Right atrium auricular region (tissue), 2 donors: ENCODE measurements at regions not wholly inside any gene's neighbourhood (a gene's known extent, or its start where the extent isn't known, plus 50 kb on each side); places are given as distances from the start of the nearest gene placed in this dataset.
"Not testable (repeated sequence)": the region's sequence is repeated elsewhere in the genome, so short reads cannot be mapped to it uniquely, and the experiment has no call there.

Experiments used
- DNase-seq: peaks from one replicate; pipeline ENCODE4 v3.0.0-alpha.2; 2019; ENCODE audit warnings: low spot score
- H3K27ac ChIP-seq, 2 donors: fragments of 200-600 bp; sonication (generic); 1 replicate in 1 of 2; 2 replicates in 1 of 2; pipeline ENCODE4 v1.5.1; 2016 to 2019
- H3K27me3 ChIP-seq, 2 donors: fragments of 200-600 bp; sonication (generic); one replicate each; pipeline versions ENCODE4 v1.5.1 to v1.6.0; 2017 to 2019
- H3K36me3 ChIP-seq: fragments of 200-600 bp; sonication (generic); one replicate; pipeline ENCODE4 v1.5.1; 2016
- H3K4me1 ChIP-seq, 2 donors: fragments of 200-600 bp; sonication (generic); one replicate each; pipeline versions ENCODE4 v1.5.1 to v1.6.0; 2017 to 2019
- H3K4me3 ChIP-seq, 2 donors: fragments of 200-600 bp; sonication (generic); 1 replicate in 1 of 2; 2 replicates in 1 of 2; pipeline ENCODE4 v1.5.1; 2017 to 2019; ENCODE audit warnings: mild to moderate bottlenecking in 1 of 2, moderate library complexity in 1 of 2
- H3K9me3 ChIP-seq, 2 donors: fragments of 200-600 bp; sonication (generic); one replicate each; pipeline ENCODE4 v1.5.1; 2019
- TF ChIP-seq, protein P1 (sequence below), 2 donors: fragments of 200-600 bp; sonication (generic); IDR thresholded peaks; one replicate each; pipeline ENCODE4 v1.5.1; 2019; ENCODE audit warnings: antibody characterized with exemption in 2 of 2

DNA sequence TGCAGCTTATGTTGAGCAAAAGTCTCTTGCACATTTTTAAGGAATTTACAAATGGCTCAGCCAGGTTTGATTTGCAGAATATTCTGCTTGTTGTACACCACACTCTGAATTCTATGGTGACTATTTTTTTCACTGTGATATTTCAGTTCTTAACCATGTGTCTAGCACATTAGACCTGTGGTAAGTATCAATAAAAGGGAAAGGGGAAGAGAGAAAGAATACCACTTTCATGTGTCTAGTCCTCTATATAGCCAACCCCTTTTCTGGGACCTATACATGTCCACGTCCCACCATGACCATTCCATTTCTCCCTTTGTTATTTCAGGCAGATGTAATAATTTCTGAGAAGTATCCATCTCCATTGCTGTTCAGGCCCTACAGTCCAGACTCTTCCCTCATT, 121.3 kb upstream of the PNPLA4 start:
- TF ChIP-seq, protein P1, sequence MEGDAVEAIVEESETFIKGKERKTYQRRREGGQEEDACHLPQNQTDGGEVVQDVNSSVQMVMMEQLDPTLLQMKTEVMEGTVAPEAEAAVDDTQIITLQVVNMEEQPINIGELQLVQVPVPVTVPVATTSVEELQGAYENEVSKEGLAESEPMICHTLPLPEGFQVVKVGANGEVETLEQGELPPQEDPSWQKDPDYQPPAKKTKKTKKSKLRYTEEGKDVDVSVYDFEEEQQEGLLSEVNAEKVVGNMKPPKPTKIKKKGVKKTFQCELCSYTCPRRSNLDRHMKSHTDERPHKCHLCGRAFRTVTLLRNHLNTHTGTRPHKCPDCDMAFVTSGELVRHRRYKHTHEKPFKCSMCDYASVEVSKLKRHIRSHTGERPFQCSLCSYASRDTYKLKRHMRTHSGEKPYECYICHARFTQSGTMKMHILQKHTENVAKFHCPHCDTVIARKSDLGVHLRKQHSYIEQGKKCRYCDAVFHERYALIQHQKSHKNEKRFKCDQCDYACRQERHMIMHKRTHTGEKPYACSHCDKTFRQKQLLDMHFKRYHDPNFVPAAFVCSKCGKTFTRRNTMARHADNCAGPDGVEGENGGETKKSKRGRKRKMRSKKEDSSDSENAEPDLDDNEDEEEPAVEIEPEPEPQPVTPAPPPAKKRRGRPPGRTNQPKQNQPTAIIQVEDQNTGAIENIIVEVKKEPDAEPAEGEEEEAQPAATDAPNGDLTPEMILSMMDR (IDR thresholded peaks at IDR 0.05) = no peak
- no peak for DNase-seq
- H3K9me3 ChIP-seq = no peaks in the 10 kb centered on the region
- peak overlapping the region in 1 of 2 donors; percentile 1 for H3K27ac ChIP-seq
- no peaks in the 10 kb centered on the region for H3K27me3 ChIP-seq
- peaks cover 0 to 7% of the 10 kb centered on the region in 2 donors for H3K4me1 ChIP-seq
- no peak overlapping the region for H3K4me3 ChIP-seq
- no peaks in the 10 kb centered on the region for H3K36me3 ChIP-seq

DNA sequence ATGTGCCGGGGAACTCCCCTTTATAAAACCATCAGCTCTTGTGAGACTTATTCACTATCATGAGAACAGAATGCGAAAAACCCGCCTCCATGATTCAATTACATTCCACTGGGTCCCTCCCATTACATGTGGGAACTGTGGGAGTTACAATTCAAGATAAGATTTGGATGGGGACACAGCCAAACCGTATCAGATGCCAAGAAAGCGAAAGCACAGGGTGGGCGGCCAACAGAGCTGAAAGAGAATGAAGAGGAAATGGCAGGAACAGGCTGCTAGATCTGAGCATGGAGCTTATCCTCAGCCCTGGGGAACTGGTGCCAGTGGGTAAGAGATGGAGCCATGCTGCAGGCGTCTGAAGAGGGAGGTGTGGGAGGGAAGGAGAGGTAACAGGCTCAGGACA, 117.7 kb upstream of the PNPLA4 start:
- Histone ChIP-seq H3K4me3 (no peak overlapping the region), H3K9me3 (no peaks in the 10 kb centered on the region), H3K27me3 (no peaks in the 10 kb centered on the region), H3K4me1 (peaks cover 0 to 7% of the 10 kb centered on the region in 2 donors), H3K36me3 (no peaks in the 10 kb centered on the region), H3K27ac (no peak overlapping the region)
- TF ChIP-seq, protein P1 (IDR thresholded peaks at IDR 0.05) = no peak
- DNase-seq = no peak

- no peak overlapping the region for H3K27ac ChIP-seq
- H3K9me3 ChIP-seq = no peaks in the 10 kb centered on the region
- DNase-seq = no peak
- H3K4me1 ChIP-seq = peaks cover 0 to 7% of the 10 kb centered on the region in 2 donors
- no peaks in the 10 kb centered on the region for H3K27me3 ChIP-seq
- H3K36me3 ChIP-seq = no peaks in the 10 kb centered on the region
- no peak overlapping the region for H3K4me3 ChIP-seq
- TF ChIP-seq, protein P1 (IDR thresholded peaks at IDR 0.05) = no peak
Observed at GRCh38 chrX:8043546-8043945, 116.3 kb upstream of the PNPLA4 start.

GRCh38 chrX:8043121-8043520, 115.9 kb upstream of the PNPLA4 start:
- Histone ChIP-seq H3K36me3 (no peaks in the 10 kb centered on the region), H3K4me3 (no peak overlapping the region), H3K27ac (no peak overlapping the region), H3K4me1 (peaks cover 0 to 7% of the 10 kb centered on the region in 2 donors), H3K27me3 (no peaks in the 10 kb centered on the region), H3K9me3 (no peaks in the 10 kb centered on the region)
- TF ChIP-seq, protein P1 (IDR thresholded peaks at IDR 0.05) = no peak
- no peak for DNase-seq

DNA sequence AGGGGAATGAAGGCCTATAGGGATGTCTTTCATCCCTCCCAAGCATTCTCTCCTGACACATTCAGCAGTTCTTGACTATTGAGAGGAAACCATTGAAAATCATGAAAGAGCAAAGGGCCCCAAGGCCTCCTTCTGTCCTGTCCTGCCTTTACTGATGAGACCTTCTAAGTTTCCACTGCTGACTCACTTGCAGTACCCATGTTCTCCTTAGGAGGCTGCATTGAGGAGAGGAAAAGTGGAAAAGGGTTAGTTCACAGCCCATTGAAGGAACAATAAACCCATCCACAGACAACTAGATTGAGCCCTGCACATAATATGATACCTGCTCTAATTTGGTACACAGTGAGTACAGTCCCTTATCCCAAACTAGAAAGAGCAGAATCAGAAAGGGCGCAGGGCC, 115.1 kb upstream of the PNPLA4 start:
- TF ChIP-seq, protein P1 (IDR thresholded peaks at IDR 0.05) = no peak
- no peaks in the 10 kb centered on the region for H3K9me3 ChIP-seq
- no peak overlapping the region for H3K27ac ChIP-seq
- no peak for DNase-seq
- H3K4me3 ChIP-seq = no peak overlapping the region
- H3K36me3 ChIP-seq = no peaks in the 10 kb centered on the region
- no peaks in the 10 kb centered on the region for H3K27me3 ChIP-seq
- peaks cover 0 to 7% of the 10 kb centered on the region in 2 donors for H3K4me1 ChIP-seq

GRCh38 chrX:8039711-8040110, 112.5 kb upstream of the PNPLA4 start:
- not testable (repeated sequence) for DNase-seq, H3K36me3 ChIP-seq, H3K9me3 ChIP-seq, H3K27me3 ChIP-seq, H3K27ac ChIP-seq, H3K4me3 ChIP-seq, H3K4me1 ChIP-seq
